HepG2 (cell line): ENCODE measurements at regions not wholly inside any gene's neighbourhood (a gene's known extent, or its start where the extent isn't known, plus 50 kb on each side); places are given as distances from the start of the nearest gene placed in this dataset.

Experiments
- ATAC-seq: fragments of 200-7000 bp; cut with Tn5 transposase; 3 replicates; pipeline ENCODE4 v1.9.1; 2020; ENCODE audit warnings: mild to moderate bottlenecking, moderate library complexity
- BruUV-seq: library from RNA; stranded (reverse); fragments of 400-500 nt; replicated peaks from 2 replicates; lab custom pipeline; 2021; lab: Mats Ljungman, UMichigan
- CTCF ChIA-PET: fragments of 300-600 bp; formaldehyde crosslinking; extraction: SDS; loops from one replicate; lab custom pipeline; 2021; ENCODE audit warnings: low total read pairs, inconsistent platforms, low intra/inter-chr PET ratio; lab: Yijun Ruan, JAX
- POLR2A ChIA-PET: fragments of 350-600 bp; sonication (Branson Sonifier 250); formaldehyde crosslinking; loops from one replicate; lab custom pipeline; 2020; ENCODE audit warnings: antibody characterized with exemption, inconsistent platforms; lab: Yijun Ruan, JAX
- DNase-seq: peaks from one replicate; pipeline ENCODE4 v3.0.0-alpha.2; 2015; ENCODE audit warnings: low spot score
- FAIRE-seq: peaks from 3 replicates; lab custom pipeline; 2011; peaks lifted over from hg19 to GRCh38; lab: Jason Lieb, UNC
- H2AFZ ChIP-seq: one replicate; pipeline ENCODE4 v1.6.1; 2011; ENCODE audit warnings: low read length, inconsistent platforms
- H3K27ac ChIP-seq: fragments of 300-600 bp; 3 replicates; pipeline ENCODE4 v1.8.0; 2011; ENCODE audit warnings: mixed run types, mild to moderate bottlenecking, mixed read lengths, low read length, inconsistent platforms; ENCODE audit not compliant: insufficient read depth; ENCODE audit errors: extremely low read length
- H3K27me3 ChIP-seq, 2 experiments: fragments of 200-600 bp in 1 of 2; 2 replicates in 1 of 2; 3 replicates in 1 of 2; pipeline versions ENCODE4 v1.6.0 to v1.8.0; 2011; ENCODE audit warnings: low read length in 2 of 2, mild to moderate bottlenecking in 2 of 2, moderate library complexity in 2 of 2, inconsistent platforms in 1 of 2; ENCODE audit not compliant: insufficient read depth in 2 of 2, control insufficient read depth in 1 of 2
- H3K36me3 ChIP-seq, 2 experiments: fragments of 200-600 bp in 1 of 2; replicated peaks in 1 of 2; 2 replicates in 1 of 2; 3 replicates in 1 of 2; pipeline versions ENCODE4 v1.5.1 to v1.8.0; 2011; ENCODE audit warnings: low read length in 2 of 2, inconsistent platforms in 1 of 2; ENCODE audit not compliant: insufficient read depth in 2 of 2, control insufficient read depth in 1 of 2
- H3K4me1 ChIP-seq: 2 replicates; pipeline ENCODE4 v1.5.1; 2012; ENCODE audit warnings: low read length, inconsistent platforms; ENCODE audit not compliant: insufficient read depth
- H3K4me2 ChIP-seq: 2 replicates; pipeline ENCODE4 v1.6.0; 2011; ENCODE audit warnings: low read depth, low read length, inconsistent platforms
- H3K4me3 ChIP-seq, 3 experiments: fragments of 200-600 bp in 1 of 3; sonication (generic), shearing (Covaris generic) in 1 of 3; replicated peaks in 1 of 3; 2 replicates each; pipeline ENCODE4 v1.5.1; 2011 to 2016; ENCODE audit warnings: low read length in 3 of 3, inconsistent platforms in 2 of 3, low read depth in 2 of 3, mild to moderate bottlenecking in 2 of 3, control low read depth in 1 of 3, mixed read lengths in 1 of 3; ENCODE audit not compliant: insufficient read depth in 1 of 3
- H3K79me2 ChIP-seq: one replicate; pipeline ENCODE4 v1.6.1; 2011; ENCODE audit warnings: low read length, inconsistent platforms; ENCODE audit not compliant: insufficient read depth
- H3K9ac ChIP-seq: 2 replicates; pipeline ENCODE4 v1.6.0; 2011; ENCODE audit warnings: mild to moderate bottlenecking, low read depth, low read length, inconsistent platforms; ENCODE audit not compliant: insufficient read depth
- H3K9me3 ChIP-seq: 2 replicates; pipeline ENCODE4 v1.5.1; 2012; ENCODE audit warnings: mild to moderate bottlenecking, low read length
- H4K20me1 ChIP-seq: 2 replicates; pipeline ENCODE4 v1.6.0; 2011; ENCODE audit warnings: inconsistent platforms, mild to moderate bottlenecking, low read length, moderate library complexity; ENCODE audit not compliant: insufficient read depth
- MEIS1 ChIP-seq: sonication (generic); formaldehyde crosslinking; IDR thresholded peaks from 2 replicates; pipeline ENCODE4 v1.9.0; 2021; ENCODE audit warnings: mild to moderate bottlenecking, missing genetic modification reagents, moderate library complexity, borderline replicate concordance
- REL ChIP-seq: sonication (generic); formaldehyde crosslinking; conservative IDR thresholded peaks from 2 replicates; pipeline ENCODE4 v1.8.0; 2022; ENCODE audit warnings: mild to moderate bottlenecking, missing genetic modification reagents, moderate library complexity
- ZNF205 ChIP-seq: IDR thresholded peaks from 2 replicates; pipeline ENCODE4 v1.6.1; 2018; ENCODE audit warnings: missing biosample characterization, missing genetic modification reagents
- ZNF264 ChIP-seq: sonication (generic); formaldehyde crosslinking; IDR thresholded peaks from 2 replicates; pipeline ENCODE4 v1.4.0; 2020; ENCODE audit warnings: missing genetic modification reagents
- ZNF883 ChIP-seq: sonication (generic); formaldehyde crosslinking; IDR thresholded peaks from 2 replicates; pipeline ENCODE4 v1.5.1; 2020; ENCODE audit warnings: mild to moderate bottlenecking, missing genetic modification reagents; ENCODE audit errors: not compliant biosample characterization
- ZSCAN22 ChIP-seq: sonication (generic); formaldehyde crosslinking; IDR thresholded peaks from 2 replicates; pipeline ENCODE4 v1.4.0; 2020; ENCODE audit warnings: mild to moderate bottlenecking, missing genetic modification reagents
- WGBS: methylation state at CpG from one replicate; pipeline ENCODE4 v1.1.6; 2017; ENCODE audit warnings: low lambda C conversion rate; 5-methylcytosine and 5-hydroxymethylcytosine counted together
- in situ Hi-C: cut with HindIII; loops from 2 replicates; pipeline ENCODE4 v1.10.0; 2017; ENCODE audit warnings: low pct_unique_long_range_greater_than_20kb; ENCODE audit not compliant: extremely low pct_ligation_motif_present
- intact Hi-C: fragments of 100-400 bp; cut with micrococcal nuclease; formaldehyde crosslinking; loops from one replicate; pipeline ENCODE4 v1.10.0; 2022; ENCODE audit not compliant: unreplicated experiment
- TF ChIP-seq, protein P1 (sequence below): sonication (generic); formaldehyde crosslinking; IDR thresholded peaks from 2 replicates; pipeline ENCODE4 v1.9.0; 2022; ENCODE audit warnings: low read depth, missing genetic modification reagents
- TF ChIP-seq, protein P2 (sequence below): sonication (generic); formaldehyde crosslinking; IDR thresholded peaks from 2 replicates; pipeline ENCODE4 v1.4.0; 2020; ENCODE audit warnings: mild to moderate bottlenecking, missing genetic modification reagents, borderline replicate concordance

DNA sequence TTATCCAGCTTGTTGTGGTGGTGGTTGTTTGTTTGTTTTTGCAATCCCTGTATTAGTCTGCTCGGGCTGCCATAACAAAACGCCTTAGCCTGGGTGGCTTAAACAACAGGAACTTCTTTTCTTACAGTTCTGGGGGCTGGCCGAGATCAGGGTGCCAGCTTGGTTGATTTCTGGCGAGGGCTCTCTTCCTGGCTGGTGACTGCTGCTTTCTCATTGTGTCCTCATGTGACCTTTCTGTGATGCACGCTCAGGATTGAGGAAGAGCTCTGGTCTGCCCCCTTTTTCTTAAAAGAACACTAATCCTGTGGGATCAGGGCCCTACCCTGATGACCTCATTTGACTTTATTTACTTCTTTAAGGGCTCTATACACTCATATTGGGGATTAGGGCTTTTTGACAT, 107.1 kb upstream of the NRP1 start:
- no peak overlapping the region for H3K27ac ChIP-seq
- in situ Hi-C loops, result no loop called here
- H2AFZ ChIP-seq, result no peak overlapping the region
- ChIA-PET CTCF (no interaction called here), POLR2A (no interaction called here)
- H4K20me1 ChIP-seq, result no peaks in the 10 kb centered on the region
- H3K4me3 ChIP-seq, result no peak overlapping the region
- DNase-seq (no peak), FAIRE-seq (no peak), ATAC-seq (no peak)
- H3K9me3 ChIP-seq, result no peaks in the 10 kb centered on the region
- H3K4me2 ChIP-seq, result no peak overlapping the region
- TF ChIP-seq ZSCAN22 (CRISPR knock-in tag) (no peak), ZNF205 (CRISPR knock-in tag) (no peak), ZNF883 (CRISPR knock-in tag) (no peak), REL (CRISPR knock-in tag) (no peak), ZNF264 (CRISPR knock-in tag) (peak; percentile 40; the same call in 1 of the 2 replicates), MEIS1 (CRISPR knock-in tag) (no peak)
- TF ChIP-seq, protein P1, sequence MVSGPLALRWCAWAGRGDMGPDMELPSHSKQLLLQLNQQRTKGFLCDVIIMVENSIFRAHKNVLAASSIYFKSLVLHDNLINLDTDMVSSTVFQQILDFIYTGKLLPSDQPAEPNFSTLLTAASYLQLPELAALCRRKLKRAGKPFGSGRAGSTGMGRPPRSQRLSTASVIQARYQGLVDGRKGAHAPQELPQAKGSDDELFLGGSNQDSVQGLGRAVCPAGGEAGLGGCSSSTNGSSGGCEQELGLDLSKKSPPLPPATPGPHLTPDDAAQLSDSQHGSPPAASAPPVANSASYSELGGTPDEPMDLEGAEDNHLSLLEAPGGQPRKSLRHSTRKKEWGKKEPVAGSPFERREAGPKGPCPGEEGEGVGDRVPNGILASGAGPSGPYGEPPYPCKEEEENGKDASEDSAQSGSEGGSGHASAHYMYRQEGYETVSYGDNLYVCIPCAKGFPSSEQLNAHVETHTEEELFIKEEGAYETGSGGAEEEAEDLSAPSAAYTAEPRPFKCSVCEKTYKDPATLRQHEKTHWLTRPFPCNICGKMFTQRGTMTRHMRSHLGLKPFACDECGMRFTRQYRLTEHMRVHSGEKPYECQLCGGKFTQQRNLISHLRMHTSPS, result no peak
- TF ChIP-seq, protein P2, sequence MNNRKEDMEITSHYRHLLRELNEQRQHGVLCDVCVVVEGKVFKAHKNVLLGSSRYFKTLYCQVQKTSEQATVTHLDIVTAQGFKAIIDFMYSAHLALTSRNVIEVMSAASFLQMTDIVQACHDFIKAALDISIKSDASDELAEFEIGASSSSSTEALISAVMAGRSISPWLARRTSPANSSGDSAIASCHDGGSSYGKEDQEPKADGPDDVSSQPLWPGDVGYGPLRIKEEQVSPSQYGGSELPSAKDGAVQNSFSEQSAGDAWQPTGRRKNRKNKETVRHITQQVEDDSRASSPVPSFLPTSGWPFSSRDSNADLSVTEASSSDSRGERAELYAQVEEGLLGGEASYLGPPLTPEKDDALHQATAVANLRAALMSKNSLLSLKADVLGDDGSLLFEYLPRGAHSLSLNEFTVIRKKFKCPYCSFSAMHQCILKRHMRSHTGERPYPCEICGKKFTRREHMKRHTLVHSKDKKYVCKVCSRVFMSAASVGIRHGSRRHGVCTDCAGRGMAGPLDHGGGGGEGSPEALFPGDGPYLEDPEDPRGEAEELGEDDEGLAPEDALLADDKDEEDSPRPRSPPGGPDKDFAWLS, result no peak
- TF ChIP-seq, all 625 proteins: peak for 1
- Histone ChIP-seq H3K79me2 (no peaks in the 10 kb centered on the region), H3K27me3 (no peaks in the 10 kb centered on the region), H3K4me1 (no peaks in the 10 kb centered on the region), H3K9ac (no peak overlapping the region), H3K36me3 (no peaks in the 10 kb centered on the region)
- 23% methylated on average over 5 of the region's 5 CpGs for WGBS
- intact Hi-C loops, result no loop called here
- BruUV-seq, result no TSS peak
